ENCODE measurements at regions not wholly inside any gene's neighbourhood (a gene's known extent, or its start where the extent isn't known, plus 50 kb on each side); places are given as distances from the start of the nearest gene placed in this dataset.

DNA sequence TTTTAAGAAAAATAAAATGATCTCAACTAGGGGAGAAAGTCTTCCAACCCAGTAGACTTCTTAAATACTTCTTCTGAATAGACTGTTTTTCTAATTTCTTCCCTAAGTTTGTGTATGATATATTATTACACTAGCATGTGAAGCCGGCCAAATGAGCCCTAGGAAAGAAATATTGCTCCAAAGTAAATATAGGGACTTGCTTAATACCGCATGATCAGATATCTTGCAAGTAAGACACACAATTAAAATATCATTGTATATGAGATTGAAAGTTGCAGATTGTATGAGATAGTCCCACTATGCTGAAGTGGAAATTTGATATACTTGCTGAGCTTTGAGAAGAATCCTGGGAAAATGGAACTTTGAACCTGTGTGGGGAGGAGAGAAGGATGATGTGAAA is 225.7 kb downstream of the BAMBI start:
- Mint-ChIP-seq H3K9me3 (no peaks in the 10 kb centered on the region), H3K27me3 (ENCODE audit: low read depth) (no peaks in the 10 kb centered on the region), H3K27ac (peak overlapping the region; percentile 26 to 55 (median 39)), H3K4me3 (no peak overlapping the region), H3K4me1 (peaks cover 27% of the 10 kb centered on the region), H3K36me3 (ENCODE audit: low read depth) (no peaks in the 10 kb centered on the region)
- TF ChIP-seq, protein P1, sequence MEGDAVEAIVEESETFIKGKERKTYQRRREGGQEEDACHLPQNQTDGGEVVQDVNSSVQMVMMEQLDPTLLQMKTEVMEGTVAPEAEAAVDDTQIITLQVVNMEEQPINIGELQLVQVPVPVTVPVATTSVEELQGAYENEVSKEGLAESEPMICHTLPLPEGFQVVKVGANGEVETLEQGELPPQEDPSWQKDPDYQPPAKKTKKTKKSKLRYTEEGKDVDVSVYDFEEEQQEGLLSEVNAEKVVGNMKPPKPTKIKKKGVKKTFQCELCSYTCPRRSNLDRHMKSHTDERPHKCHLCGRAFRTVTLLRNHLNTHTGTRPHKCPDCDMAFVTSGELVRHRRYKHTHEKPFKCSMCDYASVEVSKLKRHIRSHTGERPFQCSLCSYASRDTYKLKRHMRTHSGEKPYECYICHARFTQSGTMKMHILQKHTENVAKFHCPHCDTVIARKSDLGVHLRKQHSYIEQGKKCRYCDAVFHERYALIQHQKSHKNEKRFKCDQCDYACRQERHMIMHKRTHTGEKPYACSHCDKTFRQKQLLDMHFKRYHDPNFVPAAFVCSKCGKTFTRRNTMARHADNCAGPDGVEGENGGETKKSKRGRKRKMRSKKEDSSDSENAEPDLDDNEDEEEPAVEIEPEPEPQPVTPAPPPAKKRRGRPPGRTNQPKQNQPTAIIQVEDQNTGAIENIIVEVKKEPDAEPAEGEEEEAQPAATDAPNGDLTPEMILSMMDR (IDR thresholded peaks at IDR 0.05; ENCODE audit: unreplicated experiment in 3 of 3) = no peak

DNA sequence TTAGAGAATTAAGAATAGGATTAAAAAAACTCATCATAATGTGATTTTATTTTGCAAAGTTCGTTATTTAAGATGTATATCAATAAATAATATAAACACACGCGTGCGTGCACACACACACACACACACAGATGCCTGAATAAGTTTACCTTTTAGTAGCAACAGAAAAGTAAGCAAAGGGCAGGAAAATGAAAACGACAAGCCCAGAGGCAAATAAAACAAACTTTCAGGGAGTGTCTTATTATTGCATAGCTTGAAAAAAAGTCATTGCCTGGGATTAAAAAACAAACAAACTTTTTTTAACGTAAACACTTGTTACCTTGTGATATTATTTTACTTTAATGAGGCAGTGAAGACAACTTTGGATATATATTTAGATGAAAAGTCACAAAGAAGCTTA is 226.4 kb downstream of the BAMBI start:
- H3K9me3 Mint-ChIP-seq = no peaks in the 10 kb centered on the region
- TF ChIP-seq, protein P1 (IDR thresholded peaks at IDR 0.05; ENCODE audit: unreplicated experiment in 3 of 3) = no peak
- H3K4me1 Mint-ChIP-seq = peaks cover 27% of the 10 kb centered on the region
- H3K4me3 Mint-ChIP-seq = no peak overlapping the region
- peak overlapping the region in 2 of 3 experiments; percentile 32 to 59 for H3K27ac Mint-ChIP-seq
- no peaks in the 10 kb centered on the region for H3K27me3 Mint-ChIP-seq (ENCODE audit: low read depth)
- no peaks in the 10 kb centered on the region for H3K36me3 Mint-ChIP-seq (ENCODE audit: low read depth)

GRCh38 chr10:28905371-28905770 is 228.1 kb downstream of the BAMBI start:
- TF ChIP-seq, protein P1 (IDR thresholded peaks at IDR 0.05; ENCODE audit: unreplicated experiment in 3 of 3) = no peak
- peaks cover 31% of the 10 kb centered on the region for H3K4me1 Mint-ChIP-seq
- no peak overlapping the region for H3K4me3 Mint-ChIP-seq
- H3K27ac Mint-ChIP-seq = peak overlapping the region in 1 of 3 experiments; percentile 28
- no peaks in the 10 kb centered on the region for H3K9me3 Mint-ChIP-seq
- H3K36me3 Mint-ChIP-seq (ENCODE audit: low read depth) = no peaks in the 10 kb centered on the region
- H3K27me3 Mint-ChIP-seq (ENCODE audit: low read depth) = no peaks in the 10 kb centered on the region

DNA sequence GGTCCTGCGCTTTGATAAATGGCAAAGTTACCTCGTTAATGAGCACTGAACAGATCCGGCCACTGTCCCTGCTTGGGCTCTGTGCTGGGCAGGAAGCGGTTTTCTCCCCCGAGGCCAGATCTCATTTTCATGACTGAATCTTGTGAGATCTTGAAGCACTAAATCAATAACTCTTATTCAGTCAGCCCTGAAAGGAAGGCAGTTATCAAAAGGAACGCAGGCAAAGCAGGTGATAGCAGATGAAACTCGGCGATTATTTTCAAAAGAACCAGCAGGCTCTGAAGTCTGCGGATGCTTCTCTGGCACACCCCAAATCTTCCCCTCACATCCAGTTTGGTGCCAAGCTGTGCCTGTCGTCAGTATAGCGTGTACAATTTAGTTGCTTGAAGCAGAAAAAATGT is 228.7 kb downstream of the BAMBI start:
- no peaks in the 10 kb centered on the region for H3K9me3 Mint-ChIP-seq
- peaks cover 35% of the 10 kb centered on the region for H3K4me1 Mint-ChIP-seq
- TF ChIP-seq, protein P1 (IDR thresholded peaks at IDR 0.05; ENCODE audit: unreplicated experiment in 3 of 3) = no peak
- peak overlapping the region in 1 of 3 experiments; percentile 2 for H3K4me3 Mint-ChIP-seq
- no peaks in the 10 kb centered on the region for H3K27me3 Mint-ChIP-seq (ENCODE audit: low read depth)
- H3K27ac Mint-ChIP-seq = peak overlapping the region in 2 of 3 experiments; percentile 34 to 60
- H3K36me3 Mint-ChIP-seq (ENCODE audit: low read depth) = no peaks in the 10 kb centered on the region

DNA sequence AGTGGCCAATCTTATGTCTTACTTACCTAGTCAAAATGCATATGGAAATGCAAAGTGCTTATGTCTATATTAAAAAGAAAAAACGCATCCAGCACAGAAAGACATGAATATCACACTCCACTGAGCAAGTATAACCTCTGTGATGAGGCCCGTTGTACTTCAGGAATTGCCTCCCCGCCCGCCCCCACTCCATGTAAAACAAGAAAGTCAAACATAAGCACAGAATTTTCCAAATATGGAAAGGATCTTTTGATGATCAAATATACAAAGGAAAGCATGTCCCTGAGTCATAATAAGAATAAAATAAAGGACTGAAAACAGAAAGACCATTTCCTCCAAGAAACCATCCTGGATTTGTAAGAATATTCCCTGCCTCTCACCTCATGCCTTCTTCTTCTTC is 229.1 kb downstream of the BAMBI start:
- H3K36me3 Mint-ChIP-seq (ENCODE audit: low read depth) = no peaks in the 10 kb centered on the region
- H3K27ac Mint-ChIP-seq = peak overlapping the region in 2 of 3 experiments; percentile 34 to 60
- peaks cover 39% of the 10 kb centered on the region for H3K4me1 Mint-ChIP-seq
- TF ChIP-seq, protein P1 (IDR thresholded peaks at IDR 0.05; ENCODE audit: unreplicated experiment in 3 of 3) = no peak
- H3K9me3 Mint-ChIP-seq = no peaks in the 10 kb centered on the region
- no peaks in the 10 kb centered on the region for H3K27me3 Mint-ChIP-seq (ENCODE audit: low read depth)
- peak overlapping the region in 1 of 3 experiments; percentile 2 for H3K4me3 Mint-ChIP-seq

DNA sequence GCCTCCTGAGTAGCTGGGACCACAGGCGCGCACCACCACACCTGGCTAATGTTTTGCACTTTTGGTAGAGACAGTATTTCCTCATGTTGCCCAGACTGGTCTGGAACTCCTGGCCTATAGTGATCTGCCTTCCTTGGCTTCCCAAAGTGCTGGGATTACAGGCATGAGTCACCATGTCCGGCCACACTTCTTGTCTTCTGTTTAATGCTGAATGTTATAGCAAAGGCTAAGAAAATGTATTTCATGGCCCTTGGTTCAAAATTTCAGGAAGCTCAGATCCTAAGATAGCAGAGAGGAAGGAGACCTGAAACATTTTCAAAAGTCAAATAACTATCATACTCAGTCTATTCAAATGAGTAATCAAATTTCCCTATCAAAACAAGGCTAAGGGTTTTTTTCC is 229.6 kb downstream of the BAMBI start:
- no peaks in the 10 kb centered on the region for H3K9me3 Mint-ChIP-seq
- no peak overlapping the region for H3K4me3 Mint-ChIP-seq
- peak overlapping the region in 2 of 3 experiments; percentile 54 to 60 for H3K27ac Mint-ChIP-seq
- peaks cover 39% of the 10 kb centered on the region for H3K4me1 Mint-ChIP-seq
- no peaks in the 10 kb centered on the region for H3K36me3 Mint-ChIP-seq (ENCODE audit: low read depth)
- TF ChIP-seq, protein P1 (IDR thresholded peaks at IDR 0.05; ENCODE audit: unreplicated experiment in 3 of 3) = no peak
- no peaks in the 10 kb centered on the region for H3K27me3 Mint-ChIP-seq (ENCODE audit: low read depth)

Data from nephron (organoid).